AG04449 (cell line): ENCODE measurements at regions not wholly inside any gene's neighbourhood (a gene's known extent, or its start where the extent isn't known, plus 50 kb on each side); places are given as distances from the start of the nearest gene placed in this dataset.

ENCODE experiments used
- CTCF ChIA-PET: fragments of 350-600 bp; formaldehyde crosslinking; extraction: SDS; loops from one replicate; lab custom pipeline; 2021; ENCODE audit warnings: antibody characterized with exemption; lab: Yijun Ruan, JAX
- POLR2A ChIA-PET: fragments of 400-600, 350-600 bp; formaldehyde crosslinking; extraction: SDS; loops from one replicate; lab custom pipeline; 2020; ENCODE audit warnings: antibody characterized with exemption, inconsistent platforms; lab: Yijun Ruan, JAX
- DNase-seq: peaks from one replicate; pipeline ENCODE4 v3.0.0-alpha.2; 2010; ENCODE audit warnings: low read depth, low spot score
- H3K4me3 ChIP-seq: 2 replicates; pipeline ENCODE4 v1.5.1; 2011; ENCODE audit warnings: low read depth, mild to moderate bottlenecking, control low read depth, low read length
- CTCF ChIP-seq: IDR thresholded peaks from one replicate; pipeline ENCODE4 v1.5.1; 2011; ENCODE audit warnings: mild to moderate bottlenecking, moderate library complexity, low read length, control low read depth, inconsistent platforms; ENCODE audit not compliant: insufficient read depth; ENCODE audit errors: missing control alignments

DNA sequence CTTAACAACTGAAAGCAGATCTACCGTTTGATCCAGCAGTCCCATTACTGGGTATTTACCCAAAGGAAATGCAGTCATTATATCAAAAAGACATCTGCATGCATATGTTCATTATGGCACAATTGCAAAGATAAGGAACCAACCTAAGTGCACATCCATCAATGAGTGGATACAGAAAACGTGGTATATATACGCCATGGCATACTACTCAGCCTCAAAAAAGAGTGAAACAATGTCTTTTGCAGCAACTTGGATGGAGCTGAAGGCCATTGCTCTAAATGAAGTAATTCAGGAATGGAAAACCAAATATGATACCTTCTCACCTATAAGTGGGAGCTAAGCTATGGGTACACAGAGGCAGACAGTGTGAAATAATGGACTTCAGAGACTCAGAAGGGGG lies 169.3 kb downstream of the ZBTB18 start:
- no peak for TF ChIP-seq CTCF
- no peak for DNase-seq
- POLR2A ChIA-PET = no interaction called here
- no peak overlapping the region for H3K4me3 ChIP-seq
- CTCF ChIA-PET = interaction anchor here (0.9 kb wide), 1 partner anchor 8 kb away, joined by 3 read pairs; no protein-coding TSS in a partner anchor

DNA sequence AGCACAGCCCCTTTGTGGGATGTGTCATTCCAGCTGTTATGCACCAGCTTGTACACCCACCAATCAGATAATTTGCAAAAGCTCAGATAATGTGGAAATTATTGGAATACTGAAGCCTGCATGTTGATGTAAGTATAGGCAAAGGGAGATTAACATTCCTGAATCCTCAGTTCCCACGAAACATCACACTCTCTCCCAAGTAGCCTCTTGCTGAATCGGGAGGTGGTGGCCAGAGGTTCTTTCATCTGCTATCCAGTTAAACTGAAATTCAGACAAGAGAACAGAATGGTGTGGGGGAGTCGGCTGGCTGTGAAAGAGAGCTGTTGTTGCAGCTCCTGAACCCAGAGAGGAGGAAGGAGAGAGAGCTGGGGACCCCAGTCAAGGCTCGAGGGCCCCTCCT lies 170.9 kb downstream of the ZBTB18 start:
- POLR2A ChIA-PET = no interaction called here
- no peak for DNase-seq
- TF ChIP-seq CTCF = no peak
- CTCF ChIA-PET = interaction anchor here (1.5 kb wide), 1 partner anchor 23 kb away, joined by 3 read pairs; no protein-coding TSS in a partner anchor
- no peak overlapping the region for H3K4me3 ChIP-seq

DNA sequence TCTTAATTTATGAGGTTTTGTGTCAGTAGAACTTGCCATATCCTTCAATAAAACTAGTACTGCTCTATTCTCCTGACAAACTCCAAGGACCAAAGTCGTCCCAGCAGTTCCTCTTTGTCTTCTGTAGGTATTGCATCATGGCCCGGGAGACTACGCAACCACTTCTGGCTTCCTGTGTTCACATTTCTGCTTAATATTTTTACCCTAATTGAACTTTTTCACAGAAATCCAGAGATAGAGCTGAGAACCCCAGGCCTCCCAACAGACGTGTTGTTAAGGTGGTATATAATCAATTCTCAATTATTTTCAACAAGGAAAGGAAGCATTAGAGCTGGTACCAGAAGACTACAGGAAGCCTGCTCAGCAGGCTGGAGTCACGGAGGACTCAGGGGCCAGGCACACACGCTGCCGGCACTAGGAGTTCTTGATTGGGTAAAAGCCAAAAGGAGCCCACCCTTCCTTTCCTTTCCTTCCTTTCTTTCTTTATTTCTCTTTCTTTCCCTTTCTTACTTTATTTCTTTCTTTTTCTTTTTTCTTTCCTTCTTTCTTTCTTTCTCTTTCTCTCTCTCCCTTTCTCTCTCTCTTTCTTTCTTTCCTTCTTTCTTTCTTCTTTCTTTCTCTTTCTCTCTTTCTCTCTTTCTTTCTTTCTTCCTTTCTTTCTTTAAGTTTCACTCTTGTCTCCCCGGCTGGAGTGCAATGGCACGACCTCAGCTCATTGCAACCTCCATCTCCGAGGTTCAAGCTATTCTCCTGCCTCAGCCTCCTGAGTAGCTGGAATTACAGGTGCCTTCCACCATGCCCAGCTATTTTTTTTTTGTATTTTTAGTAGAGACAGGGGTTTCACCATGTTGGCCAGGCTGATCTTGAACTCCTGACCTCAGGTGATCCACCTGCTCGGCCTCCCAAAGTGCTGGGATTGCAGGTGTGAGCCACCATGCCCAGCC lies 173.7 kb downstream of the ZBTB18 start:
- ChIA-PET POLR2A (no interaction called here), CTCF (no interaction called here)
- no peak for TF ChIP-seq CTCF
- DNase-seq = no peak
- H3K4me3 ChIP-seq = no peak overlapping the region

- ChIA-PET CTCF (interaction anchor here (1.0 kb wide), 1 partner anchor 11 kb away, joined by 3 read pairs; no protein-coding TSS in a partner anchor), POLR2A (no interaction called here)
- no peak overlapping the region for H3K4me3 ChIP-seq
- TF ChIP-seq CTCF = no peak
- no peak for DNase-seq
Observed at GRCh38 chr1:244226435-244226834, 175.4 kb downstream of the ZBTB18 start.

DNA sequence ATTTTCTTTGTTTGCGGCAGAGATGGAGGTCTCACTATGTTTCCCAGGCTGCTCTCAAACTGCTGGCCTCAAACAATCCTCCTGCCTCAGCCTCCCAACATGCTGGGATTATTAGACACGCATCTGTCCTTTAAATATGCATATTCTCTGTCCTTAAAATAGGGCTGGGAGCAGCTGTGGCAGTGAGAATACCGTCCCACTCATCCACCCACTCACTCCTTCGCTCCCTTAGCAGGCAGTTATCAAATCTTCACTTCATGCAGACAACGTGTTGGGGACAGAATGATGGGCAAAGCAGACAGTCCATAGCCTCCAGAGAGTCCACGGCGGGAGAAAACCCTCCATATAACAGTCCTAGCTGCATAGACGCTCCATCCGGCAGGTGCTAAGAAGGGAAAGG lies 179.4 kb downstream of the ZBTB18 start:
- no peak overlapping the region for H3K4me3 ChIP-seq
- ChIA-PET CTCF (no interaction called here), POLR2A (no interaction called here)
- TF ChIP-seq CTCF = no peak
- no peak for DNase-seq

DNA sequence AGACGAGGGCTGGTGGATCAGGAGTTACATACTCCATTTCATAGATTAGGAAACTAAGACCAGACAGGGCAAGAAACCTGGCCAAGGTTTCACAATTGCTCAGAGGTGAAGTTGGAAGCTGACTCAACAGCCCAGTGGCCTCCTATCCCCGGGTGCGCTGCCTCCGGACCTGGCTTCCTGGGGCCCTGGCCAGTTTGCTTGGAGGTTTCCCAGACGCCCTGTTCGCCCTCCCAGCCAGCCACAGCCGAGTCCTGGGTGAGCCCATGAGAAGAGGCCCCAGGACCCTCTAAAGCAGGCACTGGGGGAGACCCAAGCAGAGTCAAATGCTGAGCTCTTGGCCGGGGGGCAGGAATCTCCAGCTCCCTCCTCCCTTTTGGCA lies 180.1 kb downstream of the ZBTB18 start:
- no peak for DNase-seq
- ChIA-PET CTCF (no interaction called here), POLR2A (no interaction called here)
- H3K4me3 ChIP-seq = peak overlapping the region; percentile 39
- TF ChIP-seq CTCF = no peak
